ENCODE measurements at regions not wholly inside any gene's neighbourhood (a gene's known extent, or its start where the extent isn't known, plus 50 kb on each side); places are given as distances from the start of the nearest gene placed in this dataset.

DNA sequence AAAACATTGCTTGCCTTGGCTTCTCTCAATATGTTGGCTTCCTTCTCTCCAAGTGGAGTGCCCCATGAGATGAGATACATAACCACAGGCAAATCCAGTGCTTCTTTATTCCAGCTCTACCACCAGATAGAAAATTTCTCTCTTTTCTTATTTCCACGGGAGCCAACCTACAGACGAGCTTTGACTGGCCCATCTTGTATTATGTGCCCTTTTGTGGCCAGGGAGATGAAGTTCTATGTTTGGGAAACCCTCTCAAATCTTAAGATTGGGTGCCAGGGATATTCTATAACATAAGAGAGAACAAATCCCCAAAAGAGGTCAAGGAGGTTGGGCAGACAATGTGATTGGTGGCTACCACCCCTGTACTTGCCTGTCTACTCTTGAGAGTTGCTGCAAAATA lies 351.8 kb downstream of the ZNF326 start:
- H3K4me3 Mint-ChIP-seq: no peak overlapping the region
- no peaks in the 10 kb centered on the region for H3K9me3 ChIP-seq (ENCODE audit: control insufficient read depth, insufficient read depth, low read length)
- H3K4me3 ChIP-seq (ENCODE audit: low read length): no peak overlapping the region
- peaks cover 16 to 17% of the 10 kb centered on the region in 2 donors for H3K27me3 Mint-ChIP-seq (ENCODE audit: low read depth in 2 of 2)
- H3K36me3 ChIP-seq (ENCODE audit: control insufficient read depth, insufficient read depth, low read length): no peaks in the 10 kb centered on the region
- DNase-seq: no peak
- no CpG with 5 or more reads among the region's 2 CpGs for WGBS (ENCODE audit: insufficient coverage)
- no peak for ATAC-seq
- intact Hi-C loops (cut with micrococcal nuclease): no loop called here
- no peak overlapping the region for H3K27ac Mint-ChIP-seq
- TF ChIP-seq CTCF (IDR thresholded peaks at IDR 0.05): no peak
- H3K27ac ChIP-seq (ENCODE audit: low read length): no peak overlapping the region
- no peaks in the 10 kb centered on the region for H3K36me3 Mint-ChIP-seq
- H3K4me1 Mint-ChIP-seq: no peaks in the 10 kb centered on the region
- peaks cover 3 to 6% of the 10 kb centered on the region in 2 donors for H3K9me3 Mint-ChIP-seq
- H3K4me1 ChIP-seq (ENCODE audit: control insufficient read depth, insufficient read depth, low read length): no peaks in the 10 kb centered on the region
- H3K27me3 ChIP-seq (ENCODE audit: control insufficient read depth, insufficient read depth, low read length): no peaks in the 10 kb centered on the region

DNA sequence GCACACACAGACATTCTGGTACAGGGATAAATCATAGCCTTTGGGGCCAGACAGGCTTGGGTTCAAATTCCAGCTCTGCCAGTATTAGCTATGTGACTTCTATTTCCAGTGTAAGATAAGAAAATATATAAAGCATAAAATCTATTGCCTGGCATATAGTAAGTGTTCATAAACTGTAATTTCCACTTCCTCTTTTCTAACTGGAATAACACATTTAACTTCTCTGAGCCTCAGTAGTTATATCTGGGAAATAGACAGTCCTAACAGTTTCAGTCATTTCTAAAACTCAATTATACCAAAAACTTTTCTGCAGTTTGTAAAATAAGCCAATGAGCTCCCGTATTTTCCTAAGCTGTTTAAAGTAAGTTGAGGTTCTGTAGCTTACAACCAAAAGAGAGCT lies 351.4 kb downstream of the ZNF326 start:
- Mint-ChIP-seq H3K27me3 (ENCODE audit: low read depth in 2 of 2) (peaks cover 16 to 17% of the 10 kb centered on the region in 2 donors), H3K36me3 (no peaks in the 10 kb centered on the region), H3K27ac (no peak overlapping the region), H3K4me3 (no peak overlapping the region), H3K4me1 (no peaks in the 10 kb centered on the region), H3K9me3 (peaks cover 3 to 6% of the 10 kb centered on the region in 2 donors)
- Histone ChIP-seq H3K4me3 (ENCODE audit: low read length) (no peak overlapping the region), H3K4me1 (ENCODE audit: control insufficient read depth, insufficient read depth, low read length) (no peaks in the 10 kb centered on the region), H3K36me3 (ENCODE audit: control insufficient read depth, insufficient read depth, low read length) (no peaks in the 10 kb centered on the region), H3K27me3 (ENCODE audit: control insufficient read depth, insufficient read depth, low read length) (no peaks in the 10 kb centered on the region), H3K27ac (ENCODE audit: low read length) (no peak overlapping the region), H3K9me3 (ENCODE audit: control insufficient read depth, insufficient read depth, low read length) (no peaks in the 10 kb centered on the region)
- ATAC-seq (no peak), DNase-seq (no peak)
- WGBS (ENCODE audit: insufficient coverage): 100% methylated on average over 1 of the region's 1 CpG
- no peak for TF ChIP-seq CTCF (IDR thresholded peaks at IDR 0.05)
- intact Hi-C loops (cut with micrococcal nuclease): no loop called here

GRCh38 chr1:90344963-90345730 lies 350.2 kb downstream of the ZNF326 start:
- Mint-ChIP-seq H3K27ac (no peak overlapping the region), H3K36me3 (no peaks in the 10 kb centered on the region), H3K4me1 (peaks cover 6% of the 10 kb centered on the region in 2 donors), H3K4me3 (no peak overlapping the region), H3K27me3 (ENCODE audit: low read depth in 2 of 2) (peaks cover 16 to 17% of the 10 kb centered on the region in 2 donors), H3K9me3 (peaks cover 3 to 6% of the 10 kb centered on the region in 2 donors)
- DNase-seq (no peak), ATAC-seq (no peak)
- Histone ChIP-seq H3K36me3 (ENCODE audit: control insufficient read depth, insufficient read depth, low read length) (no peaks in the 10 kb centered on the region), H3K4me3 (ENCODE audit: low read length) (no peak overlapping the region), H3K27ac (ENCODE audit: low read length) (no peak overlapping the region), H3K4me1 (ENCODE audit: control insufficient read depth, insufficient read depth, low read length) (no peaks in the 10 kb centered on the region), H3K9me3 (ENCODE audit: control insufficient read depth, insufficient read depth, low read length) (no peaks in the 10 kb centered on the region), H3K27me3 (ENCODE audit: control insufficient read depth, insufficient read depth, low read length) (no peaks in the 10 kb centered on the region)
- 88% methylated on average over 1 of the region's 1 CpG for WGBS (ENCODE audit: insufficient coverage)
- intact Hi-C loops (cut with micrococcal nuclease): no loop called here
- no peak for TF ChIP-seq CTCF (IDR thresholded peaks at IDR 0.05)

GRCh38 chr1:90341516-90341915 lies 346.6 kb downstream of the ZNF326 start:
- no peak overlapping the region for H3K4me3 Mint-ChIP-seq
- DNase-seq: no peak
- H3K36me3 ChIP-seq (ENCODE audit: control insufficient read depth, insufficient read depth, low read length): no peaks in the 10 kb centered on the region
- peaks cover 0 to 3% of the 10 kb centered on the region in 2 donors for H3K9me3 Mint-ChIP-seq
- H3K4me1 Mint-ChIP-seq: peaks cover 14 to 16% of the 10 kb centered on the region in 2 donors
- H3K27ac ChIP-seq (ENCODE audit: low read length): no peak overlapping the region
- no CpG with 5 or more reads among the region's 1 CpG for WGBS (ENCODE audit: insufficient coverage)
- H3K9me3 ChIP-seq (ENCODE audit: control insufficient read depth, insufficient read depth, low read length): no peaks in the 10 kb centered on the region
- no peaks in the 10 kb centered on the region for H3K36me3 Mint-ChIP-seq
- H3K27me3 Mint-ChIP-seq (ENCODE audit: low read depth in 2 of 2): peaks cover 19 to 33% of the 10 kb centered on the region in 2 donors
- intact Hi-C loops (cut with micrococcal nuclease): no loop called here
- H3K4me3 ChIP-seq (ENCODE audit: low read length): no peak overlapping the region
- no peaks in the 10 kb centered on the region for H3K27me3 ChIP-seq (ENCODE audit: control insufficient read depth, insufficient read depth, low read length)
- ATAC-seq: no peak
- H3K4me1 ChIP-seq (ENCODE audit: control insufficient read depth, insufficient read depth, low read length): no peaks in the 10 kb centered on the region
- no peak overlapping the region for H3K27ac Mint-ChIP-seq
- no peak for TF ChIP-seq CTCF (IDR thresholded peaks at IDR 0.05)

Data from natural killer cell (primary cell).